HepG2 (cell line): ENCODE measurements at regions not wholly inside any gene's neighbourhood (a gene's known extent, or its start where the extent isn't known, plus 50 kb on each side); places are given as distances from the start of the nearest gene placed in this dataset.
A peak's percentile ranks its signal among the peaks of the same experiment; 100 is the strongest.

Experiments
- ARHGAP35 ChIP-seq: sonication (generic); formaldehyde crosslinking; IDR thresholded peaks from 2 replicates; pipeline ENCODE4 v1.9.0; 2022; ENCODE audit warnings: mild to moderate bottlenecking, inconsistent platforms, moderate library complexity, missing genetic modification reagents, borderline replicate concordance
- CBX2 ChIP-seq, 2 experiments: fragments of 200-600 bp in 1 of 2; sonication (generic); formaldehyde crosslinking in 1 of 2; IDR thresholded peaks; 2 replicates each; pipeline versions ENCODE4 v1.7.0 to v1.8.1; 2018 to 2022; ENCODE audit warnings: low read depth in 2 of 2, low read length in 1 of 2, mild to moderate bottlenecking in 1 of 2, missing genetic modification reagents in 1 of 2
- CREB1 ChIP-seq, 2 experiments: fragments of 450-650 bp in 1 of 2; IDR thresholded peaks; 2 replicates each; pipeline ENCODE4 v1.6.1; 2016 to 2017; ENCODE audit warnings: control low read depth in 1 of 2, mild to moderate bottlenecking in 1 of 2, missing compliant biosample characterization in 1 of 2, missing genetic modification characterization in 1 of 2
- EHMT2 ChIP-seq: fragments of 200-600 bp; sonication (generic); IDR thresholded peaks from 2 replicates; pipeline ENCODE4 v1.7.0; 2017; ENCODE audit warnings: antibody characterized with exemption, low read depth, low read length, borderline replicate concordance
- HNRNPH1 ChIP-seq: fragments of 200-400 bp; formaldehyde crosslinking; optimal IDR thresholded peaks from 2 replicates; pipeline ENCODE3; 2017; ENCODE audit warnings: mild to moderate bottlenecking, low read depth, low read length
- MEF2D ChIP-seq: sonication (generic); formaldehyde crosslinking; IDR thresholded peaks from 2 replicates; pipeline ENCODE4 v1.5.1; 2020; ENCODE audit warnings: mild to moderate bottlenecking, missing genetic modification reagents
- MIXL1 ChIP-seq: IDR thresholded peaks from 2 replicates; pipeline ENCODE4 v1.6.1; 2016
- MTA3 ChIP-seq: sonication (generic); formaldehyde crosslinking; IDR thresholded peaks from 2 replicates; pipeline ENCODE4 v1.4.0; 2020; ENCODE audit warnings: missing genetic modification reagents
- ZBTB7A ChIP-seq: sonication (generic); formaldehyde crosslinking; IDR thresholded peaks from 2 replicates; pipeline ENCODE4 v1.8.0; 2022; ENCODE audit warnings: mild to moderate bottlenecking, missing genetic modification reagents
- ZBTB7B ChIP-seq: sonication (generic); formaldehyde crosslinking; IDR thresholded peaks from 2 replicates; pipeline ENCODE4 v1.4.0; 2020; ENCODE audit warnings: missing genetic modification reagents
- ZNF121 ChIP-seq: sonication (generic); formaldehyde crosslinking; IDR thresholded peaks from 2 replicates; pipeline ENCODE4 v1.5.0; 2020; ENCODE audit warnings: mild to moderate bottlenecking, missing genetic modification reagents
- ZNF207 ChIP-seq: fragments of 450-650 bp; IDR thresholded peaks from 2 replicates; pipeline ENCODE4 v1.6.1; 2016; ENCODE audit warnings: antibody characterized with exemption, borderline replicate concordance
- ZNF552 ChIP-seq: sonication (generic); formaldehyde crosslinking; IDR thresholded peaks from 2 replicates; pipeline ENCODE4 v1.9.0; 2022; ENCODE audit warnings: missing genetic modification reagents, mild to moderate bottlenecking, borderline replicate concordance
- ZNF614 ChIP-seq: IDR thresholded peaks from 2 replicates; pipeline ENCODE4 v1.6.1; 2018; ENCODE audit warnings: missing biosample characterization, missing genetic modification reagents, inconsistent platforms, borderline replicate concordance
- ZNF749 ChIP-seq: sonication (generic); formaldehyde crosslinking; IDR thresholded peaks from 2 replicates; pipeline ENCODE4 v1.8.0; 2022; ENCODE audit warnings: mild to moderate bottlenecking, missing genetic modification reagents, moderate library complexity, borderline replicate concordance
- ZSCAN25 ChIP-seq: sonication (generic); formaldehyde crosslinking; IDR thresholded peaks from 2 replicates; pipeline ENCODE4 v1.8.0; 2022; ENCODE audit warnings: mild to moderate bottlenecking, missing genetic modification reagents
- TF ChIP-seq, protein P1 (sequence below): conservative IDR thresholded peaks from 2 replicates; pipeline ENCODE4 v1.6.1; 2018; ENCODE audit warnings: missing genetic modification reagents
- TF ChIP-seq, protein P2 (sequence below): IDR thresholded peaks from 2 replicates; pipeline ENCODE4 v1.6.1; 2016; ENCODE audit warnings: low read depth, control low read depth
- TF ChIP-seq, protein P3 (sequence below): sonication (generic); formaldehyde crosslinking; conservative IDR thresholded peaks from 2 replicates; pipeline ENCODE4 v1.4.0; 2020; ENCODE audit warnings: mild to moderate bottlenecking, missing genetic modification reagents, moderate library complexity
- TF ChIP-seq, protein P4 (sequence below): IDR thresholded peaks from 2 replicates; pipeline ENCODE4 v1.6.1; 2016; ENCODE audit warnings: control low read depth

DNA sequence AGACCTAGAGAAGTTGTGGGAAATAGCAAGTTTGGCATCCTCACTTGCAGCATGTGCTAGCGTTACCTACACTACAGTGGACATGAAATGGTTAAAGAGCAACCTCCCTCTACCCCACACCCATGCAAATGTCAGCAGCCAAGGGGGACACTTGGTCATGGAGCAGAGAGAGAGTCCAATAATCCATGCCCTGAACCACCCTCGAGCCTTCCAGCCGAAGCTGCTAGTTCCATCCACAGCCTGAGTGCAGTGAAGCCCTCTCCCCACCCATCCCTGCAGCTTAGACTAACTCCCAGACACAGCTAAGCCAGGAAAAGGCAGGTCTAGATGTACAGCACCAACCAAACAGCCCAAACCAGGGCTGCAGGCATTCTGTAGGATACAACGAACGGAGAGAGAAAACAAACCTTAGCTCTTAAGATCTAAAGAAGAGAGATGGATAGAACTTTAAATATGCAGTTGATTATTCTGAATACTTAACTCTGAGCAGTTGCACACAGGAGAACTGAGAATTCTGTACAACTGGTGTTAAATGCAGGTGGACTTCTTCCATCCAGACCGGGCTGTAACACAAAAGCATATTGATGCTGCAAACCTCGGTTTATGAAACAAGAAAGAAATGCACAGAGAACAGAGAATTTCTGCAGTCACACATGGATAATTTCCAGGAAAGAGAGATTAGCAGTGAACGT is 93.8 kb downstream of the SALL1 start (continued):
- TF ChIP-seq, protein P1, sequence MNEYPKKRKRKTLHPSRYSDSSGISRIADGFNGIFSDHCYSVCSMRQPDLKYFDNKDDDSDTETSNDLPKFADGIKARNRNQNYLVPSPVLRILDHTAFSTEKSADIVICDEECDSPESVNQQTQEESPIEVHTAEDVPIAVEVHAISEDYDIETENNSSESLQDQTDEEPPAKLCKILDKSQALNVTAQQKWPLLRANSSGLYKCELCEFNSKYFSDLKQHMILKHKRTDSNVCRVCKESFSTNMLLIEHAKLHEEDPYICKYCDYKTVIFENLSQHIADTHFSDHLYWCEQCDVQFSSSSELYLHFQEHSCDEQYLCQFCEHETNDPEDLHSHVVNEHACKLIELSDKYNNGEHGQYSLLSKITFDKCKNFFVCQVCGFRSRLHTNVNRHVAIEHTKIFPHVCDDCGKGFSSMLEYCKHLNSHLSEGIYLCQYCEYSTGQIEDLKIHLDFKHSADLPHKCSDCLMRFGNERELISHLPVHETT (CRISPR knock-in tag): no peak
- TF ChIP-seq CREB1 (IDR thresholded peaks at IDR 0.05) (no peak), CREB1 (CRISPR knock-in tag; IDR thresholded peaks at IDR 0.05) (no peak), ARHGAP35 (CRISPR knock-in tag) (no peak), ZNF614 (CRISPR knock-in tag) (no peak), ZNF121 (CRISPR knock-in tag) (no peak), CBX2 (IDR thresholded peaks at IDR 0.05; ENCODE audit: low read depth, low read length) (no peak), CBX2 (CRISPR knock-in tag; IDR thresholded peaks at IDR 0.05; ENCODE audit: low read depth) (no peak), MEF2D (CRISPR knock-in tag) (no peak), ZNF749 (no peak), EHMT2 (no peak), MTA3 (CRISPR knock-in tag) (no peak), ZSCAN25 (CRISPR knock-in tag) (peak; percentile 97), MIXL1 (no peak), ZBTB7A (CRISPR knock-in tag) (no peak), ZBTB7B (CRISPR knock-in tag) (no peak), ZNF552 (CRISPR knock-in tag) (0 out of 2 replicates have a peak, but pooled peaks have one; percentile 23), HNRNPH1 (no peak), ZNF207 (no peak)
- TF ChIP-seq, protein P2, sequence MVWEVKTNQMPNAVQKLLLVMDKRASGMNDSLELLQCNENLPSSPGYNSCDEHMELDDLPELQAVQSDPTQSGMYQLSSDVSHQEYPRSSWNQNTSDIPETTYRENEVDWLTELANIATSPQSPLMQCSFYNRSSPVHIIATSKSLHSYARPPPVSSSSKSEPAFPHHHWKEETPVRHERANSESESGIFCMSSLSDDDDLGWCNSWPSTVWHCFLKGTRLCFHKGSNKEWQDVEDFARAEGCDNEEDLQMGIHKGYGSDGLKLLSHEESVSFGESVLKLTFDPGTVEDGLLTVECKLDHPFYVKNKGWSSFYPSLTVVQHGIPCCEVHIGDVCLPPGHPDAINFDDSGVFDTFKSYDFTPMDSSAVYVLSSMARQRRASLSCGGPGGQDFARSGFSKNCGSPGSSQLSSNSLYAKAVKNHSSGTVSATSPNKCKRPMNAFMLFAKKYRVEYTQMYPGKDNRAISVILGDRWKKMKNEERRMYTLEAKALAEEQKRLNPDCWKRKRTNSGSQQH: no peak
- TF ChIP-seq, protein P3, sequence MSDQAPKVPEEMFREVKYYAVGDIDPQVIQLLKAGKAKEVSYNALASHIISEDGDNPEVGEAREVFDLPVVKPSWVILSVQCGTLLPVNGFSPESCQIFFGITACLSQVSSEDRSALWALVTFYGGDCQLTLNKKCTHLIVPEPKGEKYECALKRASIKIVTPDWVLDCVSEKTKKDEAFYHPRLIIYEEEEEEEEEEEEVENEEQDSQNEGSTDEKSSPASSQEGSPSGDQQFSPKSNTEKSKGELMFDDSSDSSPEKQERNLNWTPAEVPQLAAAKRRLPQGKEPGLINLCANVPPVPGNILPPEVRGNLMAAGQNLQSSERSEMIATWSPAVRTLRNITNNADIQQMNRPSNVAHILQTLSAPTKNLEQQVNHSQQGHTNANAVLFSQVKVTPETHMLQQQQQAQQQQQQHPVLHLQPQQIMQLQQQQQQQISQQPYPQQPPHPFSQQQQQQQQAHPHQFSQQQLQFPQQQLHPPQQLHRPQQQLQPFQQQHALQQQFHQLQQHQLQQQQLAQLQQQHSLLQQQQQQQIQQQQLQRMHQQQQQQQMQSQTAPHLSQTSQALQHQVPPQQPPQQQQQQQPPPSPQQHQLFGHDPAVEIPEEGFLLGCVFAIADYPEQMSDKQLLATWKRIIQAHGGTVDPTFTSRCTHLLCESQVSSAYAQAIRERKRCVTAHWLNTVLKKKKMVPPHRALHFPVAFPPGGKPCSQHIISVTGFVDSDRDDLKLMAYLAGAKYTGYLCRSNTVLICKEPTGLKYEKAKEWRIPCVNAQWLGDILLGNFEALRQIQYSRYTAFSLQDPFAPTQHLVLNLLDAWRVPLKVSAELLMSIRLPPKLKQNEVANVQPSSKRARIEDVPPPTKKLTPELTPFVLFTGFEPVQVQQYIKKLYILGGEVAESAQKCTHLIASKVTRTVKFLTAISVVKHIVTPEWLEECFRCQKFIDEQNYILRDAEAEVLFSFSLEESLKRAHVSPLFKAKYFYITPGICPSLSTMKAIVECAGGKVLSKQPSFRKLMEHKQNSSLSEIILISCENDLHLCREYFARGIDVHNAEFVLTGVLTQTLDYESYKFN (CRISPR knock-in tag): no peak
- TF ChIP-seq, protein P4, sequence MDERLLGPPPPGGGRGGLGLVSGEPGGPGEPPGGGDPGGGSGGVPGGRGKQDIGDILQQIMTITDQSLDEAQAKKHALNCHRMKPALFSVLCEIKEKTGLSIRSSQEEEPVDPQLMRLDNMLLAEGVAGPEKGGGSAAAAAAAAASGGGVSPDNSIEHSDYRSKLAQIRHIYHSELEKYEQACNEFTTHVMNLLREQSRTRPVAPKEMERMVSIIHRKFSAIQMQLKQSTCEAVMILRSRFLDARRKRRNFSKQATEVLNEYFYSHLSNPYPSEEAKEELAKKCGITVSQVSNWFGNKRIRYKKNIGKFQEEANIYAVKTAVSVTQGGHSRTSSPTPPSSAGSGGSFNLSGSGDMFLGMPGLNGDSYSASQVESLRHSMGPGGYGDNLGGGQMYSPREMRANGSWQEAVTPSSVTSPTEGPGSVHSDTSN (CRISPR knock-in tag): no peak
